MM.1S (cell line): ENCODE measurements at regions not wholly inside any gene's neighbourhood (a gene's known extent, or its start where the extent isn't known, plus 50 kb on each side); places are given as distances from the start of the nearest gene placed in this dataset.

Experiments used
- DNase-seq: peaks from one replicate; pipeline ENCODE4 v3.0.0-alpha.2; 2015
- H2AFZ ChIP-seq: fragments of 300-600 bp; sonication (generic); 2 replicates; pipeline ENCODE4 v1.6.0; 2016; ENCODE audit warnings: antibody characterized with exemption, low read length
- H3F3A ChIP-seq: fragments of 300-600 bp; sonication (generic); 2 replicates; pipeline ENCODE4 v1.6.1; 2016; ENCODE audit warnings: mild to moderate bottlenecking, antibody characterized with exemption, low read length, moderate library complexity, mixed read lengths; ENCODE audit not compliant: insufficient read depth
- H3K27ac ChIP-seq: fragments of 300-600 bp; sonication (generic); 2 replicates; pipeline ENCODE4 v1.5.1; 2016; ENCODE audit warnings: mild to moderate bottlenecking, low read length
- H3K27me3 ChIP-seq: fragments of 300-600 bp; sonication (generic); replicated peaks from 2 replicates; pipeline ENCODE4 v1.6.0; 2016; ENCODE audit warnings: low read length; ENCODE audit not compliant: insufficient read depth
- H3K36me3 ChIP-seq: fragments of 300-600 bp; sonication (generic); replicated peaks from 2 replicates; pipeline ENCODE4 v1.6.1; 2016; ENCODE audit warnings: mild to moderate bottlenecking, low read length, mixed read lengths; ENCODE audit not compliant: insufficient read depth
- H3K4me1 ChIP-seq: fragments of 300-600 bp; sonication (generic); 2 replicates; pipeline ENCODE4 v1.6.1; 2016; ENCODE audit warnings: low read length, mixed read lengths
- H3K4me2 ChIP-seq: fragments of 300-600 bp; sonication (generic); 2 replicates; pipeline ENCODE4 v1.6.0; 2016; ENCODE audit warnings: low read depth, low read length
- H3K4me3 ChIP-seq: fragments of 300-600 bp; sonication (generic); 2 replicates; pipeline ENCODE4 v1.5.1; 2016; ENCODE audit warnings: low read length, mixed read lengths
- H3K79me2 ChIP-seq: fragments of 300-600 bp; sonication (generic); 2 replicates; pipeline ENCODE4 v1.6.1; 2016; ENCODE audit warnings: mixed run types, low read length, mixed read lengths
- H3K9ac ChIP-seq: fragments of 300-600 bp; sonication (generic); 2 replicates; pipeline ENCODE4 v1.6.1; 2016; ENCODE audit warnings: low read length, mixed read lengths
- H3K9me2 ChIP-seq: fragments of 300-600 bp; sonication (generic); replicated peaks from 2 replicates; pipeline ENCODE4 v1.6.1; 2016; ENCODE audit warnings: mild to moderate bottlenecking, low read length, mixed read lengths; ENCODE audit not compliant: insufficient read depth
- H3K9me3 ChIP-seq: fragments of 300-600 bp; sonication (generic); replicated peaks from 2 replicates; pipeline ENCODE4 v1.6.1; 2016; ENCODE audit warnings: mild to moderate bottlenecking, low read length, mixed read lengths; ENCODE audit not compliant: insufficient read depth
- H4K20me1 ChIP-seq: fragments of 300-600 bp; sonication (generic); 2 replicates; pipeline ENCODE4 v1.6.1; 2016; ENCODE audit warnings: mild to moderate bottlenecking, low read length, moderate library complexity, mixed read lengths; ENCODE audit not compliant: insufficient read depth
- CTCF ChIP-seq: fragments of 300-600 bp; sonication (generic); IDR thresholded peaks from 2 replicates; pipeline ENCODE4 v1.5.1; 2016; ENCODE audit warnings: antibody characterized with exemption, low read length, mixed read lengths
- EZH2 ChIP-seq: fragments of 300-600 bp; sonication (generic); optimal IDR thresholded peaks from 2 replicates; pipeline ENCODE3; 2017; ENCODE audit warnings: low read depth, mild to moderate bottlenecking, antibody characterized with exemption, low read length, mixed read lengths
- EZH2phosphoT487 ChIP-seq: fragments of 300-600 bp; sonication (generic); IDR thresholded peaks from 2 replicates; pipeline ENCODE4 v1.6.1; 2018; ENCODE audit warnings: antibody characterized with exemption, low read length

- TF ChIP-seq EZH2 (no peak), CTCF (no peak), EZH2phosphoT487 (no peak)
- H3F3A ChIP-seq = no peaks in the 10 kb centered on the region
- H3K9me3 ChIP-seq = no peaks in the 10 kb centered on the region
- H4K20me1 ChIP-seq = no peaks in the 10 kb centered on the region
- no peaks in the 10 kb centered on the region for H3K4me1 ChIP-seq
- no peak overlapping the region for H2AFZ ChIP-seq
- H3K79me2 ChIP-seq = no peaks in the 10 kb centered on the region
- DNase-seq = no peak
- H3K36me3 ChIP-seq = no peaks in the 10 kb centered on the region
- no peak overlapping the region for H3K4me2 ChIP-seq
- no peak overlapping the region for H3K27ac ChIP-seq
- no peak overlapping the region for H3K9ac ChIP-seq
- H3K27me3 ChIP-seq = no peaks in the 10 kb centered on the region
- no peak overlapping the region for H3K4me3 ChIP-seq
- H3K9me2 ChIP-seq = no peaks in the 10 kb centered on the region
Observed at GRCh38 chr6:167505782-167506181, 180.9 kb downstream of the TTLL2 start.

GRCh38 chr6:167506443-167507301, 181.8 kb downstream of the TTLL2 start:
- no peak overlapping the region for H3K4me2 ChIP-seq
- no peak overlapping the region for H3K27ac ChIP-seq
- no peak overlapping the region for H2AFZ ChIP-seq
- H3K9me3 ChIP-seq = no peaks in the 10 kb centered on the region
- no peaks in the 10 kb centered on the region for H3K79me2 ChIP-seq
- no peak for DNase-seq
- no peaks in the 10 kb centered on the region for H3K36me3 ChIP-seq
- H4K20me1 ChIP-seq = no peaks in the 10 kb centered on the region
- no peak overlapping the region for H3K9ac ChIP-seq
- no peak for TF ChIP-seq EZH2phosphoT487
- no peak for TF ChIP-seq EZH2
- TF ChIP-seq CTCF = no peak
- no peaks in the 10 kb centered on the region for H3F3A ChIP-seq
- H3K9me2 ChIP-seq = no peaks in the 10 kb centered on the region
- H3K4me3 ChIP-seq = no peak overlapping the region
- H3K27me3 ChIP-seq = no peaks in the 10 kb centered on the region
- no peaks in the 10 kb centered on the region for H3K4me1 ChIP-seq

- no peaks in the 10 kb centered on the region for H3K27me3 ChIP-seq
- H3K79me2 ChIP-seq = no peaks in the 10 kb centered on the region
- TF ChIP-seq CTCF (no peak), EZH2 (no peak)
Observed at GRCh38 chr6:167507376-167507945, 182.6 kb downstream of the TTLL2 start.

More at GRCh38 chr6:167507376-167507945, 182.6 kb downstream of the TTLL2 start:
- Histone ChIP-seq H2AFZ (no peak overlapping the region), H3K4me1 (no peaks in the 10 kb centered on the region), H3K4me3 (no peak overlapping the region), H3K9me3 (no peaks in the 10 kb centered on the region), H3K9ac (no peak overlapping the region), H3F3A (no peaks in the 10 kb centered on the region), H3K9me2 (no peaks in the 10 kb centered on the region), H3K4me2 (no peak overlapping the region), H3K36me3 (no peaks in the 10 kb centered on the region), H4K20me1 (no peaks in the 10 kb centered on the region), H3K27ac (no peak overlapping the region)
- no peak for DNase-seq
